GM12864 (cell line): ENCODE measurements at regions not wholly inside any gene's neighbourhood (a gene's known extent, or its start where the extent isn't known, plus 50 kb on each side); places are given as distances from the start of the nearest gene placed in this dataset.

Experiments used
- DNase-seq: peaks from one replicate; pipeline ENCODE4 v3.0.0-alpha.2; 2011; ENCODE audit warnings: low read depth
- H3K4me3 ChIP-seq: 2 replicates; pipeline ENCODE4 v1.5.1; 2011; ENCODE audit warnings: mild to moderate bottlenecking, low read depth, low read length, control low read depth
- TF ChIP-seq, protein P1 (sequence below): IDR thresholded peaks from 2 replicates; pipeline ENCODE4 v1.5.1; 2011; ENCODE audit warnings: low read depth, mild to moderate bottlenecking, moderate library complexity, low read length, control low read depth, inconsistent platforms; ENCODE audit errors: missing control alignments

DNA sequence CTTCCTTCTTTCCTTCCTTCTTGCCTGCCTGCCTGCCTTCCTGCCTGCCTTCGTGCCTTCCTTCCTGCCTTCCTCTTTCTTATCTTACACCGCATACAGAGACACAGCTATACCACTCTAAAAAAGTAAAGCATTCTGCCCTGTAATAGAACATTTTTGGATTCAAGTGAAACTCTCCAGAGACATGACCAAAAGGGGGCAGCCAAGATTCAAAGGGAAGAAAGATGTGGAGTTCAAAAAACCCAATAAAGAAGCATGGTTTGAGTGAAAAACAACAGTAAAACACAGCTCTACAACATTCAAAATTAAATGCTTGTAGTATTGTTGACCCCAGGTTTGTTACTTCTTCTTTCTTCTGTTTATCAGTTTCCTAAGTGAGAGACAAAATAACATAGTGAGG, 914.9 kb upstream of the PCDH7 start:
- H3K4me3 ChIP-seq = no peak overlapping the region
- TF ChIP-seq, protein P1, sequence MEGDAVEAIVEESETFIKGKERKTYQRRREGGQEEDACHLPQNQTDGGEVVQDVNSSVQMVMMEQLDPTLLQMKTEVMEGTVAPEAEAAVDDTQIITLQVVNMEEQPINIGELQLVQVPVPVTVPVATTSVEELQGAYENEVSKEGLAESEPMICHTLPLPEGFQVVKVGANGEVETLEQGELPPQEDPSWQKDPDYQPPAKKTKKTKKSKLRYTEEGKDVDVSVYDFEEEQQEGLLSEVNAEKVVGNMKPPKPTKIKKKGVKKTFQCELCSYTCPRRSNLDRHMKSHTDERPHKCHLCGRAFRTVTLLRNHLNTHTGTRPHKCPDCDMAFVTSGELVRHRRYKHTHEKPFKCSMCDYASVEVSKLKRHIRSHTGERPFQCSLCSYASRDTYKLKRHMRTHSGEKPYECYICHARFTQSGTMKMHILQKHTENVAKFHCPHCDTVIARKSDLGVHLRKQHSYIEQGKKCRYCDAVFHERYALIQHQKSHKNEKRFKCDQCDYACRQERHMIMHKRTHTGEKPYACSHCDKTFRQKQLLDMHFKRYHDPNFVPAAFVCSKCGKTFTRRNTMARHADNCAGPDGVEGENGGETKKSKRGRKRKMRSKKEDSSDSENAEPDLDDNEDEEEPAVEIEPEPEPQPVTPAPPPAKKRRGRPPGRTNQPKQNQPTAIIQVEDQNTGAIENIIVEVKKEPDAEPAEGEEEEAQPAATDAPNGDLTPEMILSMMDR = no peak
- DNase-seq = no peak

DNA sequence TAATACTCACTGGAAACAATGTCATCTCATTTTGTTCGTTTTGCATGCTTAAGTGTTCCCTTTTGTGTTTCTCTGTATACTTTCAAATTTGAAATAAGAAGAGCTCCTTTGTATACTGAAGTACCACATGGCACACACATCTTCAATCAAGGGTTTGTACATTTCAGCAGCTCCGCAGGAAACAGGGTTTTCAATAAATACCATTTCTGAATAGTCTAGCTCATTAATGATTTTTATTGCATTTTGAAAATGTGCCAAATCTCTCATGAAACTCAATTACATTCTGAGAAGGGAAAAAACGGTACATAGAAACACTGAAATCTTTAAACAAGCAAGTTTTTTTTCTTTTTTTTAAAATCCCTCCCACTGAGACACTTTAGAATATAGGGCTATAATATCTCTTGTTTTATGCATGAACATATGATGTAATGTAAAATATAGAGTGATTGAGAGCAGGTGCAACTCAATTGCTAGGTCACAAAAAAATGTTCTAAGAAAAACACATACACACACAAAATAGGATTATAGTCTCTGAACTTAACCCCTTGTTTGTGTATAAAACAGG, 914.2 kb upstream of the PCDH7 start:
- DNase-seq = no peak
- TF ChIP-seq, protein P1 = no peak
- H3K4me3 ChIP-seq = no peak overlapping the region

DNA sequence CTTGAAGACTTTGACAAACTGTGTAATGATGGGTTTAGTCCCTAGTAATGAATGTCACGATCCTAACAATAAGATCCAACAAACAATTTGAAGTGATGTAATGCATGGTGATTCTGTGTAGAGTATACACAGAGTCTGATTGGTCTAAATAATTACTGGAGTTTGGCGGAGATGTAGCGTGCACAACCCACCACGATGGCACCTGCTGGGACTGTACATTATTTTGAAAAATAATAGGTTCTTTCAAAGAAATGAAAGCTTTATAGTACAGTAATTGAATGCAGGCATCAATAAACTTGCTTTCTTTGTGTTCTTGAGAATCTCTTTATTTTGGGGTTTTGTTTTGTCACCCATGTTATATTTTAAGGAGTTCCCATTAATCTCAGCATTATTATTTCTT, 902.2 kb upstream of the PCDH7 start:
- H3K4me3 ChIP-seq = no peak overlapping the region
- DNase-seq = no peak
- TF ChIP-seq, protein P1 = no peak

DNA sequence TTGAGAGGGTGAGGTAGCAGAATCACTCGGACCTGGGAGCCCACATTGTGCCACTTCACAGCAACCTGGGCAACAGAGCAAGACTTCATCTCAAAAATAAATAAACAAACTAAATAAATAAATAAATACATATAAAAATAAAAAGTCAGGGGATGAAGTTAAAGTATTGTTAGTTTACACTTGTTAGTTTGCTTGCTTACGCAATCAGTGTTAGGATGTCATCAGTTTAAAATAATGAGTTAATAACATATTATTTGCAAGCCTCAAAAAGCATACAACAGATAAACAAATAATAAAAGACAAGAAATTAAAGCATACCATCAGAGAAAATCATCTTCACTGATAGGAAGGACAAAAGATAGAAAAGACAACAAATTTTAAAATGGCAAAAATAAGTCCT, 891.1 kb upstream of the PCDH7 start:
- no peak overlapping the region for H3K4me3 ChIP-seq
- TF ChIP-seq, protein P1 = no peak
- no peak for DNase-seq

DNA sequence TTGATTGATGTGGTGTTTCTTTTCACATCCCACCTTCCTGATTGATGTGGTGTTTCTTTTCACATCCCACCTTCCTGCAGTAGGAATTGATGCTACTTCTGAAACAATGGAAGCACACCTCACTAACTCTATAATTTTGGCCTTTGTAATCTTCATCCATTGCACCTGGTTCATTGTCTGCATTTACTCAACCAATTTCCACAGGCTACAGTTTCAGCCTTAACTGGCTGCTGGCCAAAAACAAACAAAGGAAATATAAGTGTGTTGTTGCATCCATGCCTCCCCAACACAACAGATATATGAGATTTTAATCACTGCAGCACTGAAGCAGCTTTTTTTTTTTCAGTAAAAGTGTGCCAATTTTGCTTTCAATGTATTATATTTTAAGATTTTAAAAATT, 867.6 kb upstream of the PCDH7 start:
- H3K4me3 ChIP-seq = no peak overlapping the region
- DNase-seq = no peak
- TF ChIP-seq, protein P1 = no peak

DNA sequence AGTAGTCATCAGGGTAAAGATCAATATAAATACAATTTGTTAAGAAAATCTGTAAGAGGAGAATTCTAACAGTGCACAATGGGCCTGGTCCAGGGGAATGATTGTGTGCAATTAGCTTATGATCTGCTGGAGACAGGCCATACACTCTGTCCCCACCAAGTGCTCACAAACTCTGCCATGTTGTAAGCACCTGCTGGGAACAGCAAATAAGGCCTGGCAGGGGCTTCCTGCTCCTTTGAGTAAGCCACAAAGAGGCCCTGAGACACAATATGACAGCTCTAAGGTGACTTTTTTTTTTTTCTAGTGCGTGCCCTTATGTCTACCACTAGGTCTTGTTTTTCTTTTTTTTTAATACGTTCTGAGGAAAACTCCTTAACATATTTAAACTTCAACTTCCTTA, 866.3 kb upstream of the PCDH7 start:
- TF ChIP-seq, protein P1 = no peak
- no peak for DNase-seq
- no peak overlapping the region for H3K4me3 ChIP-seq

DNA sequence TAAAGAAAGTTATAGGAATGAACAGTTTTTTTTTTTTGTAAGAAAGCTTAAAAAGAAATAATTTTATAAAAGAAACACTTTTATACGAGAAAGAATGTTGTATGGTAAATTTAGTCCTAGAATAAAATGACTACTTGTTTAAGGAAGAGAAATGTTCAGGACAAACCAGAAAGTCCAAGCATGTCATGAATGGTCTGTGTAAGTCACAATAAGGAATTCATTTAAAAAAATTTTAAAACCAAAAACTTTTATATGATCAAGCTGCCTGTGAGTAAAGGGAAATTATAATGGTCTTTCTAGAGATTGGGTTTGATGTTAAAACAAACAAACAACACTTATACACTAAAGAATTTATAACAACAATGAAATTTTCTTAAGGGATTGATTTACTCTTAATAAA, 858.9 kb upstream of the PCDH7 start:
- DNase-seq = no peak
- no peak overlapping the region for H3K4me3 ChIP-seq
- TF ChIP-seq, protein P1 = no peak
